Endothelial cell of umbilical vein (primary cell): ENCODE measurements at regions not wholly inside any gene's neighbourhood (a gene's known extent, or its start where the extent isn't known, plus 50 kb on each side); places are given as distances from the start of the nearest gene placed in this dataset.

Source experiments
- BruUV-seq: library from RNA; stranded (reverse); fragments of 400-500 nt; replicated peaks from 2 replicates; lab custom pipeline; 2021; lab: Mats Ljungman, UMichigan
- CTCF ChIA-PET: fragments of 300-600, 350-600 bp; sonication (Branson Sonifier 250); formaldehyde crosslinking; loops from one replicate; lab custom pipeline; 2021; ENCODE audit warnings: antibody characterized with exemption, inconsistent platforms; lab: Charles Lee
- POLR2A ChIA-PET: fragments of 300-600, 350-600 bp; sonication (Branson Sonifier 250); formaldehyde crosslinking; loops from one replicate; lab custom pipeline; 2021; ENCODE audit warnings: antibody characterized with exemption, inconsistent platforms; lab: Charles Lee
- DNase-seq: peaks from one replicate; pipeline ENCODE4 v3.0.0-alpha.2; 2011; ENCODE audit warnings: low read depth, low spot score
- FAIRE-seq: peaks from 2 replicates; lab custom pipeline; 2011; peaks lifted over from hg19 to GRCh38; lab: Jason Lieb, UNC
- H2AFZ ChIP-seq: 2 replicates; pipeline ENCODE4 v1.6.0; 2012; ENCODE audit warnings: low read depth, low read length, control low read depth, inconsistent platforms
- H3K27ac ChIP-seq: 2 replicates; pipeline ENCODE4 v1.5.1; 2011; ENCODE audit warnings: low read depth, mild to moderate bottlenecking, control low read depth, low read length, moderate library complexity; ENCODE audit not compliant: insufficient read depth
- H3K27me3 ChIP-seq, 2 experiments: 2 replicates each; pipeline versions ENCODE4 v1.6.0 to v1.6.1; 2011; ENCODE audit warnings: low read length in 2 of 2, mixed read lengths in 1 of 2; ENCODE audit not compliant: control insufficient read depth in 2 of 2, insufficient read depth in 2 of 2
- H3K36me3 ChIP-seq, 2 experiments: 2 replicates in 1 of 2; 3 replicates in 1 of 2; pipeline ENCODE4 v1.5.1; 2011; ENCODE audit warnings: low read length in 2 of 2, mild to moderate bottlenecking in 1 of 2, moderate library complexity in 1 of 2; ENCODE audit not compliant: control insufficient read depth in 2 of 2, insufficient read depth in 2 of 2; ENCODE audit errors: extremely low read depth in 1 of 2
- H3K4me1 ChIP-seq: 3 replicates; pipeline ENCODE4 v1.5.1; 2011; ENCODE audit warnings: mild to moderate bottlenecking, low read length; ENCODE audit not compliant: control insufficient read depth, insufficient read depth; ENCODE audit errors: extremely low read depth
- H3K4me2 ChIP-seq: 2 replicates; pipeline ENCODE4 v1.6.1; 2011; ENCODE audit warnings: low read length, control low read depth, mixed read lengths; ENCODE audit not compliant: insufficient read depth
- H3K4me3 ChIP-seq, 3 experiments: fragments of 200-600 bp in 1 of 3; sonication (generic), shearing (Covaris generic) in 1 of 3; replicated peaks in 1 of 3; 2 replicates each; pipeline ENCODE4 v1.5.1; 2011 to 2016; ENCODE audit warnings: control low read depth in 3 of 3, low read length in 3 of 3, mild to moderate bottlenecking in 2 of 3, inconsistent platforms in 1 of 3, low read depth in 1 of 3, moderate library complexity in 1 of 3; ENCODE audit not compliant: insufficient read depth in 1 of 3
- H3K79me2 ChIP-seq: 2 replicates; pipeline ENCODE4 v1.6.0; 2012; ENCODE audit warnings: low read length, inconsistent platforms; ENCODE audit not compliant: control insufficient read depth, insufficient read depth
- H3K9ac ChIP-seq: replicated peaks from 2 replicates; pipeline ENCODE3; 2011; ENCODE audit warnings: low read length, control low read depth; ENCODE audit not compliant: insufficient read depth; ENCODE audit errors: extremely low read depth
- H3K9me1 ChIP-seq: replicated peaks from 3 replicates; pipeline ENCODE4 v1.6.0; 2011; ENCODE audit warnings: mild to moderate bottlenecking, low read length; ENCODE audit not compliant: control insufficient read depth, insufficient read depth; ENCODE audit errors: extremely low read depth
- H3K9me3 ChIP-seq: replicated peaks from 2 replicates; pipeline ENCODE4 v1.5.1; 2012; ENCODE audit warnings: low read length, inconsistent platforms; ENCODE audit not compliant: control insufficient read depth, insufficient read depth
- H4K20me1 ChIP-seq: replicated peaks from 2 replicates; pipeline ENCODE3; 2011; ENCODE audit warnings: mild to moderate bottlenecking, low read length; ENCODE audit not compliant: control insufficient read depth, insufficient read depth; ENCODE audit errors: extremely low read depth
- CTCF ChIP-seq, 2 donors: IDR thresholded peaks; 1 replicate in 1 of 2; 2 replicates in 1 of 2; pipeline ENCODE4 v1.5.1; 2011; ENCODE audit warnings: low read length in 2 of 2, mild to moderate bottlenecking in 2 of 2, moderate library complexity in 2 of 2, control low read depth in 1 of 2, inconsistent platforms in 1 of 2, low read depth in 1 of 2; ENCODE audit not compliant: insufficient read depth in 1 of 2; ENCODE audit errors: extremely low read depth in 1 of 2
- EZH2 ChIP-seq: IDR thresholded peaks from 2 replicates; pipeline ENCODE4 v1.6.1; 2012; ENCODE audit warnings: borderline replicate concordance, low read depth, mild to moderate bottlenecking, moderate library complexity, low read length, inconsistent platforms; ENCODE audit not compliant: severe bottlenecking
- FOS ChIP-seq: IDR thresholded peaks from 2 replicates; pipeline ENCODE4 v1.6.1; 2011; ENCODE audit warnings: mild to moderate bottlenecking, low read length, moderate library complexity, borderline replicate concordance; ENCODE audit not compliant: insufficient read depth
- GATA2 ChIP-seq: IDR thresholded peaks from 2 replicates; pipeline ENCODE4 v1.7.0; 2011; ENCODE audit warnings: low read depth, mild to moderate bottlenecking, moderate library complexity, mixed read lengths, low read length; ENCODE audit not compliant: insufficient read length, insufficient read depth
- JUN ChIP-seq: IDR thresholded peaks from 2 replicates; pipeline ENCODE4 v1.6.1; 2011; ENCODE audit warnings: borderline replicate concordance, low read depth; ENCODE audit not compliant: insufficient read length, insufficient read depth
- MYC ChIP-seq: IDR thresholded peaks from one replicate; pipeline ENCODE4 v1.6.1; 2011; ENCODE audit warnings: mild to moderate bottlenecking, low read depth, low read length
- POLR2A ChIP-seq: IDR thresholded peaks from 2 replicates; pipeline ENCODE4 v1.6.1; 2012; ENCODE audit warnings: low read depth, mild to moderate bottlenecking, control low read depth, low read length
- POLR2AphosphoS5 ChIP-seq: IDR thresholded peaks from 2 replicates; pipeline ENCODE4 v1.6.1; 2012; ENCODE audit warnings: low read depth, mild to moderate bottlenecking, control low read depth, low read length, moderate library complexity; ENCODE audit not compliant: insufficient read depth
- dilution Hi-C: fragments of 300-500 bp; cut with MboI; formaldehyde crosslinking; loops from one replicate; pipeline ENCODE4 v1.15.0; 2019; ENCODE audit warnings: low sequenced_read_pairs; ENCODE audit not compliant: extremely low pct_ligation_motif_present
- intact Hi-C: fragments of 100-400 bp; cut with micrococcal nuclease; formaldehyde crosslinking; loops from one replicate; pipeline ENCODE4 v1.10.0; 2022
- TF ChIP-seq, protein P1 (sequence below): IDR thresholded peaks from 2 replicates; pipeline ENCODE4 v1.6.1; 2011; ENCODE audit not compliant: insufficient read depth, insufficient read length

DNA sequence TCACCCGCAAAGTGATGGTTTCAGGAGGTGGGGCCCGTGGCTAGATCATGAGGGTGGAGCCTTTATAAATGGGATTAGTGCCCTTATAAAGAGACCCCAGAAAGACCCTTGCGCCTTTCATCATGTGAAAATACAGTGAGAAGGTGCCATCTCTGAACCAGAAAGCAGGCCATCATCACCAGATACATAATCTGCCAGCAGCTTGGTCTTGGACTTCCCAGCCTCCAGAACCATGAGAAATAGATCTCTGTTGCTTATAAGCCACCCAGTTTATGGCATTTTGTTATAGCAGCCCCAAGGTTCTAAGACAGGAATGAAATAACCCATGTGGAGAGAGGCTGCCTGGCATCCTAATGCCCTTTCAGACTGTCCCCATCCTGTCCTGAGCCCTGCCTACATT lies 127.8 kb upstream of the SMAD3 start:
- POLR2A ChIA-PET: no interaction called here
- H3K79me2 ChIP-seq: no peaks in the 10 kb centered on the region
- no peak overlapping the region for H3K27ac ChIP-seq
- CTCF ChIA-PET: no interaction called here
- no peaks in the 10 kb centered on the region for H3K9me1 ChIP-seq
- TF ChIP-seq GATA2 (no peak), CTCF (IDR thresholded peaks at IDR 0.05; ENCODE audit: extremely low read depth in 1 of 2, insufficient read depth in 1 of 2, low read depth in 1 of 2, low read length in 2 of 2) (no peak), EZH2 (no peak), JUN (no peak), POLR2A (no peak), POLR2AphosphoS5 (no peak), FOS (no peak), MYC (no peak)
- TF ChIP-seq, protein P1, sequence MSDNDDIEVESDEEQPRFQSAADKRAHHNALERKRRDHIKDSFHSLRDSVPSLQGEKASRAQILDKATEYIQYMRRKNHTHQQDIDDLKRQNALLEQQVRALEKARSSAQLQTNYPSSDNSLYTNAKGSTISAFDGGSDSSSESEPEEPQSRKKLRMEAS: no peak
- no peaks in the 10 kb centered on the region for H4K20me1 ChIP-seq
- H2AFZ ChIP-seq: no peak overlapping the region
- peaks cover under 1% of the 10 kb centered on the region for H3K4me1 ChIP-seq
- DNase-seq (no peak), FAIRE-seq (no peak)
- dilution Hi-C loops (loop anchor here (25.0 kb wide), 1 partner anchor 500 kb away; no protein-coding TSS in a partner anchor), intact Hi-C loops (no loop called here)
- no TSS peak for BruUV-seq
- H3K4me3 ChIP-seq: no peak overlapping the region
- no peak overlapping the region for H3K9ac ChIP-seq
- no peak overlapping the region for H3K4me2 ChIP-seq
- peaks cover 0 to 3% of the 10 kb centered on the region in 2 experiments for H3K27me3 ChIP-seq
- no peaks in the 10 kb centered on the region for H3K36me3 ChIP-seq
- H3K9me3 ChIP-seq: no peaks in the 10 kb centered on the region
